ENCODE measurements at regions not wholly inside any gene's neighbourhood (a gene's known extent, or its start where the extent isn't known, plus 50 kb on each side); places are given as distances from the start of the nearest gene placed in this dataset.

- Histone ChIP-seq H3K4me3 (ENCODE audit: low read length in 2 of 2) (no peak overlapping the region), H2AFZ (ENCODE audit: low read length) (no peak overlapping the region), H3K4me2 (ENCODE audit: insufficient read depth, low read length, poor library complexity, severe bottlenecking) (no peak overlapping the region), H4K8ac (ENCODE audit: low read depth, low read length) (no peak overlapping the region), H3K27ac (replicated peaks; ENCODE audit: low read length) (no peak overlapping the region), H3K14ac (ENCODE audit: low read length) (no peak overlapping the region), H2BK5ac (ENCODE audit: low read length) (no peak overlapping the region), H3K9me3 (replicated peaks in 1 of 2; ENCODE audit: control insufficient read depth in 2 of 2, insufficient read depth in 1 of 2, low read depth in 1 of 2, low read length in 2 of 2) (no peaks in the 10 kb centered on the region), H2AK5ac (ENCODE audit: low read depth, low read length) (no peak overlapping the region), H3K27me3 (ENCODE audit: control insufficient read depth in 3 of 3, insufficient read depth in 3 of 3, low read depth in 1 of 3, low read length in 3 of 3) (no peaks in the 10 kb centered on the region), H2BK15ac (ENCODE audit: low read length) (no peak overlapping the region), H3K79me1 (ENCODE audit: low read depth, low read length) (no peaks in the 10 kb centered on the region), H3K4me1 (ENCODE audit: control insufficient read depth in 2 of 2, insufficient read depth in 1 of 2, low read depth in 1 of 2, low read length in 2 of 2) (peaks cover 2 to 3% of the 10 kb centered on the region in 2 donors), H2BK12ac (ENCODE audit: low read length) (no peak overlapping the region), H3K9ac (ENCODE audit: low read depth, low read length, poor library complexity) (no peak overlapping the region), H3K23ac (ENCODE audit: low read depth, low read length, poor library complexity) (no peak overlapping the region), H3K4ac (ENCODE audit: low read length) (no peak overlapping the region), H2BK120ac (ENCODE audit: low read depth, low read length) (no peak overlapping the region), H4K91ac (ENCODE audit: low read depth, low read length, poor library complexity) (no peak overlapping the region), H3K36me3 (replicated peaks in 1 of 2; ENCODE audit: control insufficient read depth in 2 of 2, insufficient read depth in 2 of 2, low read length in 2 of 2) (no peaks in the 10 kb centered on the region), H3K18ac (ENCODE audit: low read length) (no peak overlapping the region)
- DNase-seq (ENCODE audit: low spot score): no peak
- WGBS, 2 donors (ENCODE audit: extremely low coverage in 2 of 2, insufficient read length in 2 of 2, insufficient replicate concordance in 1 of 2): no CpG with 5 or more reads among the region's 4 CpGs
These were observed 550.0 kb upstream of the SYT4 start for GRCh38 chr18:43827311-43827710.

- Histone ChIP-seq H4K8ac (ENCODE audit: low read depth, low read length) (no peak overlapping the region), H3K27me3 (ENCODE audit: control insufficient read depth in 3 of 3, insufficient read depth in 3 of 3, low read depth in 1 of 3, low read length in 3 of 3) (no peaks in the 10 kb centered on the region), H3K9ac (ENCODE audit: low read depth, low read length, poor library complexity) (no peak overlapping the region), H3K9me3 (replicated peaks in 1 of 2; ENCODE audit: control insufficient read depth in 2 of 2, insufficient read depth in 1 of 2, low read depth in 1 of 2, low read length in 2 of 2) (no peaks in the 10 kb centered on the region), H3K4me3 (ENCODE audit: low read length in 2 of 2) (no peak overlapping the region), H3K27ac (replicated peaks; ENCODE audit: low read length) (no peak overlapping the region), H2BK12ac (ENCODE audit: low read length) (no peak overlapping the region), H2BK5ac (ENCODE audit: low read length) (no peak overlapping the region), H3K18ac (ENCODE audit: low read length) (no peak overlapping the region), H2AFZ (ENCODE audit: low read length) (no peak overlapping the region), H3K4me1 (ENCODE audit: control insufficient read depth in 2 of 2, insufficient read depth in 1 of 2, low read depth in 1 of 2, low read length in 2 of 2) (peaks cover 0 to 2% of the 10 kb centered on the region in 2 donors), H4K91ac (ENCODE audit: low read depth, low read length, poor library complexity) (no peak overlapping the region), H3K4ac (ENCODE audit: low read length) (no peak overlapping the region), H3K23ac (ENCODE audit: low read depth, low read length, poor library complexity) (no peak overlapping the region), H2BK15ac (ENCODE audit: low read length) (no peak overlapping the region), H2AK5ac (ENCODE audit: low read depth, low read length) (no peak overlapping the region), H2BK120ac (ENCODE audit: low read depth, low read length) (no peak overlapping the region), H3K36me3 (replicated peaks in 1 of 2; ENCODE audit: control insufficient read depth in 2 of 2, insufficient read depth in 2 of 2, low read length in 2 of 2) (no peaks in the 10 kb centered on the region), H3K4me2 (ENCODE audit: insufficient read depth, low read length, poor library complexity, severe bottlenecking) (no peak overlapping the region), H3K79me1 (ENCODE audit: low read depth, low read length) (no peaks in the 10 kb centered on the region), H3K14ac (ENCODE audit: low read length) (no peak overlapping the region)
- no CpG with 5 or more reads among the region's 1 CpG for WGBS, 2 donors (ENCODE audit: extremely low coverage in 2 of 2, insufficient read length in 2 of 2, insufficient replicate concordance in 1 of 2)
- no peak for DNase-seq (ENCODE audit: low spot score)
These were observed 553.0 kb upstream of the SYT4 start for GRCh38 chr18:43830303-43830702.

GRCh38 chr18:43830947-43831346, 553.7 kb upstream of the SYT4 start:
- Histone ChIP-seq H3K18ac (ENCODE audit: low read length) (no peak overlapping the region), H3K23ac (ENCODE audit: low read depth, low read length, poor library complexity) (no peak overlapping the region), H4K8ac (ENCODE audit: low read depth, low read length) (no peak overlapping the region), H3K27ac (replicated peaks; ENCODE audit: low read length) (no peak overlapping the region), H2AFZ (ENCODE audit: low read length) (peak overlapping the region; percentile 1), H3K14ac (ENCODE audit: low read length) (no peak overlapping the region), H2BK15ac (ENCODE audit: low read length) (no peak overlapping the region), H3K79me1 (ENCODE audit: low read depth, low read length) (no peaks in the 10 kb centered on the region), H2BK12ac (ENCODE audit: low read length) (no peak overlapping the region), H2BK120ac (ENCODE audit: low read depth, low read length) (no peak overlapping the region), H3K36me3 (replicated peaks in 1 of 2; ENCODE audit: control insufficient read depth in 2 of 2, insufficient read depth in 2 of 2, low read length in 2 of 2) (no peaks in the 10 kb centered on the region), H3K4me2 (ENCODE audit: insufficient read depth, low read length, poor library complexity, severe bottlenecking) (no peak overlapping the region), H4K91ac (ENCODE audit: low read depth, low read length, poor library complexity) (no peak overlapping the region), H3K9me3 (replicated peaks in 1 of 2; ENCODE audit: control insufficient read depth in 2 of 2, insufficient read depth in 1 of 2, low read depth in 1 of 2, low read length in 2 of 2) (no peaks in the 10 kb centered on the region), H3K9ac (ENCODE audit: low read depth, low read length, poor library complexity) (no peak overlapping the region), H3K4ac (ENCODE audit: low read length) (no peak overlapping the region), H2AK5ac (ENCODE audit: low read depth, low read length) (no peak overlapping the region), H2BK5ac (ENCODE audit: low read length) (no peak overlapping the region), H3K4me3 (ENCODE audit: low read length in 2 of 2) (no peak overlapping the region), H3K4me1 (ENCODE audit: control insufficient read depth in 2 of 2, insufficient read depth in 1 of 2, low read depth in 1 of 2, low read length in 2 of 2) (no peaks in the 10 kb centered on the region), H3K27me3 (ENCODE audit: control insufficient read depth in 3 of 3, insufficient read depth in 3 of 3, low read depth in 1 of 3, low read length in 3 of 3) (no peaks in the 10 kb centered on the region)
- WGBS, 2 donors (ENCODE audit: extremely low coverage in 2 of 2, insufficient read length in 2 of 2, insufficient replicate concordance in 1 of 2): no CpG with 5 or more reads among the region's 6 CpGs
- DNase-seq (ENCODE audit: low spot score): no peak

- Histone ChIP-seq H3K9ac (ENCODE audit: low read depth, low read length, poor library complexity) (no peak overlapping the region), H3K79me1 (ENCODE audit: low read depth, low read length) (no peaks in the 10 kb centered on the region), H3K18ac (ENCODE audit: low read length) (no peak overlapping the region), H3K14ac (ENCODE audit: low read length) (no peak overlapping the region), H3K27me3 (ENCODE audit: control insufficient read depth in 3 of 3, insufficient read depth in 3 of 3, low read depth in 1 of 3, low read length in 3 of 3) (no peaks in the 10 kb centered on the region), H3K27ac (replicated peaks; ENCODE audit: low read length) (no peak overlapping the region), H3K36me3 (replicated peaks in 1 of 2; ENCODE audit: control insufficient read depth in 2 of 2, insufficient read depth in 2 of 2, low read length in 2 of 2) (no peaks in the 10 kb centered on the region), H4K8ac (ENCODE audit: low read depth, low read length) (no peak overlapping the region), H3K4me3 (ENCODE audit: low read length in 2 of 2) (no peak overlapping the region), H2BK15ac (ENCODE audit: low read length) (no peak overlapping the region), H3K23ac (ENCODE audit: low read depth, low read length, poor library complexity) (no peak overlapping the region), H4K91ac (ENCODE audit: low read depth, low read length, poor library complexity) (no peak overlapping the region), H2BK12ac (ENCODE audit: low read length) (no peak overlapping the region), H3K4me1 (ENCODE audit: control insufficient read depth in 2 of 2, insufficient read depth in 1 of 2, low read depth in 1 of 2, low read length in 2 of 2) (peaks cover 0 to 10% of the 10 kb centered on the region in 2 donors), H3K9me3 (replicated peaks in 1 of 2; ENCODE audit: control insufficient read depth in 2 of 2, insufficient read depth in 1 of 2, low read depth in 1 of 2, low read length in 2 of 2) (no peaks in the 10 kb centered on the region), H2BK5ac (ENCODE audit: low read length) (no peak overlapping the region), H2AFZ (ENCODE audit: low read length) (peak overlapping the region; percentile 95), H3K4me2 (ENCODE audit: insufficient read depth, low read length, poor library complexity, severe bottlenecking) (no peak overlapping the region), H2AK5ac (ENCODE audit: low read depth, low read length) (no peak overlapping the region), H3K4ac (ENCODE audit: low read length) (no peak overlapping the region), H2BK120ac (ENCODE audit: low read depth, low read length) (no peak overlapping the region)
- WGBS, 2 donors (ENCODE audit: extremely low coverage in 2 of 2, insufficient read length in 2 of 2, insufficient replicate concordance in 1 of 2): no CpG with 5 or more reads among the region's 1 CpG
- DNase-seq (ENCODE audit: low spot score): peak; percentile 62
These were observed 569.0 kb upstream of the SYT4 start for GRCh38 chr18:43846299-43846698.
